B cell (primary cell): ENCODE measurements at regions not wholly inside any gene's neighbourhood (a gene's known extent, or its start where the extent isn't known, plus 50 kb on each side); places are given as distances from the start of the nearest gene placed in this dataset.

Experiments
- CTCF ChIP-seq: fragments of 200-600 bp; IDR thresholded peaks from one replicate; pipeline ENCODE4 v1.8.0; 2022; ENCODE audit warnings: antibody characterized with exemption, mild to moderate bottlenecking
- EZH2 ChIP-seq: IDR thresholded peaks from 2 replicates; pipeline ENCODE4 v1.6.1; 2012; ENCODE audit warnings: borderline replicate concordance, low read depth, mild to moderate bottlenecking, moderate library complexity, low read length; ENCODE audit not compliant: insufficient read depth, poor library complexity, severe bottlenecking

DNA sequence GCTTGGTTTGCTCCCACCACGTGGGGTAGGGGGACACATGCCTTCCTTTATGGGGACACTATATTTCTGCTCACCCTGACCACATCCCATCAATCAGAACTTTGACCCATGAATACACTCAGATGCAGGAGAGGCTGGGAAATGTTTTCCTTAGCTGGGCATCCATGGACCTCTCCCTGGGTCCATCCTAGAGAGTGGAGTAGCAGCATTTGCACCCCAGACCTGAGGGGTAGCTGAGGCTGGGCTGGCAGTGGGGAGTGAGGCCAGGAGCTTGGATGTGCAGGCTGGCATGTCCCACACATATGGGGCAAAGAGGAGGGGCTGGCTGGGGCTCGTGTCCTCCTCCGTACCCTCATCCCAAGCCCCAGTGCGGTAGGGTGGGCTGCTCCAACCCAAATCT lies 152.8 kb downstream of the TM9SF2 start:
- TF ChIP-seq CTCF = no peak
- no peak for TF ChIP-seq EZH2
